SK-N-SH (cell line): ENCODE measurements at regions not wholly inside any gene's neighbourhood (a gene's known extent, or its start where the extent isn't known, plus 50 kb on each side); places are given as distances from the start of the nearest gene placed in this dataset.

ENCODE experiments used
- CTCF ChIA-PET: fragments of 300-600, 350-600 bp; formaldehyde crosslinking; extraction: SDS; loops from one replicate; lab custom pipeline; 2021; lab: Yijun Ruan, JAX
- POLR2A ChIA-PET: fragments of 350-600 bp; sonication (Branson Sonifier 250); formaldehyde crosslinking; extraction: SDS; loops from one replicate; lab custom pipeline; 2020; ENCODE audit warnings: antibody characterized with exemption, inconsistent platforms; lab: Yijun Ruan, JAX
- DNase-seq: peaks from one replicate; pipeline ENCODE4 v3.0.0; 2012
- H2AFZ ChIP-seq: fragments of 200-600 bp; sonication (generic); 2 replicates; pipeline ENCODE4 v1.8.1; 2016; ENCODE audit warnings: antibody characterized with exemption, mild to moderate bottlenecking, low read depth
- H3F3A ChIP-seq: fragments of 200-600 bp; sonication (generic); replicated peaks from 2 replicates; pipeline ENCODE3; 2016; ENCODE audit warnings: antibody characterized with exemption, mild to moderate bottlenecking; ENCODE audit not compliant: insufficient read depth
- H3K27ac ChIP-seq, 2 experiments: fragments of 200-500 bp in 1 of 2; fragments of 200-600 bp in 1 of 2; sonication (Bioruptor generic) in 1 of 2; sonication (generic), shearing (Covaris generic) in 1 of 2; 2 replicates each; pipeline versions ENCODE4 v1.5.1 to v1.6.1; 2014 to 2016; ENCODE audit warnings: low read depth in 2 of 2, inconsistent platforms in 1 of 2, low read length in 1 of 2, mild to moderate bottlenecking in 1 of 2, mixed read lengths in 1 of 2
- H3K27me3 ChIP-seq: fragments of 200-600 bp; sonication (generic), shearing (Covaris generic); 2 replicates; pipeline ENCODE4 v1.6.1; 2016; ENCODE audit warnings: mixed run types; ENCODE audit not compliant: insufficient read depth
- H3K36me3 ChIP-seq, 2 experiments: fragments of 200-500 bp in 1 of 2; fragments of 200-600 bp in 1 of 2; sonication (Bioruptor generic) in 1 of 2; sonication (generic) in 1 of 2; replicated peaks in 1 of 2; 2 replicates each; pipeline versions ENCODE3 to v1.5.1; 2014 to 2016; ENCODE audit warnings: low read length in 1 of 2, mild to moderate bottlenecking in 1 of 2; ENCODE audit not compliant: insufficient read depth in 2 of 2, control insufficient read depth in 1 of 2
- H3K4me1 ChIP-seq, 2 experiments: fragments of 200-500 bp in 1 of 2; fragments of 200-600 bp in 1 of 2; sonication (Bioruptor generic) in 1 of 2; sonication (generic), shearing (Covaris generic) in 1 of 2; 2 replicates each; pipeline versions ENCODE4 v1.5.1 to v1.6.1; 2014 to 2016; ENCODE audit warnings: low read depth in 1 of 2, low read length in 1 of 2, mixed run types in 1 of 2; ENCODE audit not compliant: insufficient read depth in 2 of 2, control insufficient read depth in 1 of 2
- H3K4me2 ChIP-seq: fragments of 200-600 bp; sonication (generic), shearing (Covaris generic); 2 replicates; pipeline ENCODE4 v1.6.1; 2017; ENCODE audit warnings: mixed run types
- H3K4me3 ChIP-seq, 2 experiments: fragments of 200-500 bp in 1 of 2; fragments of 200-600 bp in 1 of 2; sonication (Bioruptor generic) in 1 of 2; sonication (generic), shearing (Covaris generic) in 1 of 2; 2 replicates each; pipeline versions ENCODE4 v1.5.1 to v1.8.1; 2014 to 2016; ENCODE audit warnings: low read depth in 2 of 2, inconsistent platforms in 1 of 2, low read length in 1 of 2, mild to moderate bottlenecking in 1 of 2, mixed read lengths in 1 of 2, moderate library complexity in 1 of 2
- H3K79me2 ChIP-seq: fragments of 200-600 bp; sonication (generic); 2 replicates; pipeline ENCODE4 v1.8.1; 2017; ENCODE audit warnings: mild to moderate bottlenecking; ENCODE audit not compliant: insufficient read depth
- H3K9ac ChIP-seq: fragments of 200-600 bp; sonication (generic); 2 replicates; pipeline ENCODE4 v1.6.1; 2017; ENCODE audit warnings: mixed run types
- H3K9me2 ChIP-seq: fragments of 200-600 bp; sonication (generic); 2 replicates; pipeline ENCODE4 v1.6.1; 2017; ENCODE audit warnings: mixed run types
- H3K9me3 ChIP-seq: fragments of 200-600 bp; sonication (generic); 2 replicates; pipeline ENCODE4 v1.6.1; 2017; ENCODE audit warnings: mixed run types, mild to moderate bottlenecking, moderate library complexity
- H4K20me1 ChIP-seq: fragments of 200-600 bp; sonication (generic); 2 replicates; pipeline ENCODE4 v1.6.1; 2017; ENCODE audit warnings: mild to moderate bottlenecking, mixed run types; ENCODE audit not compliant: insufficient read depth
- CHD2 ChIP-seq: fragments of 150-350 bp; IDR thresholded peaks from 2 replicates; pipeline ENCODE4 v1.6.1; 2018; ENCODE audit warnings: low read length; ENCODE audit not compliant: partially characterized antibody
- EP300 ChIP-seq, 2 experiments: IDR thresholded peaks; 2 replicates each; pipeline versions ENCODE4 v1.4.0 to v1.6.1; 2012; ENCODE audit warnings: borderline replicate concordance in 1 of 2, low read depth in 1 of 2, low read length in 1 of 2
- FOSL2 ChIP-seq: IDR thresholded peaks from 2 replicates; pipeline ENCODE4 v1.4.0; 2012; ENCODE audit warnings: low read depth, mild to moderate bottlenecking, moderate library complexity, borderline replicate concordance
- FOXM1 ChIP-seq: IDR thresholded peaks from 2 replicates; pipeline ENCODE4 v1.4.0; 2012; ENCODE audit warnings: low read depth, mild to moderate bottlenecking
- GABPA ChIP-seq: IDR thresholded peaks from 2 replicates; pipeline ENCODE4 v1.4.0; 2012; ENCODE audit warnings: low read depth, mild to moderate bottlenecking
- GATA2 ChIP-seq: sonication (generic); formaldehyde crosslinking; IDR thresholded peaks from 2 replicates; pipeline ENCODE4 v1.5.0; 2020; ENCODE audit warnings: mild to moderate bottlenecking, missing genetic modification reagents
- JUND ChIP-seq: IDR thresholded peaks from 2 replicates; pipeline ENCODE4 v1.4.0; 2012
- MAX ChIP-seq: IDR thresholded peaks from 2 replicates; pipeline ENCODE4 v1.4.0; 2012; ENCODE audit warnings: low read depth
- MEF2A ChIP-seq: IDR thresholded peaks from 2 replicates; pipeline ENCODE4 v1.4.0; 2012; ENCODE audit warnings: low read depth, borderline replicate concordance
- MXI1 ChIP-seq: IDR thresholded peaks from 2 replicates; pipeline ENCODE4 v1.6.1; 2012; ENCODE audit warnings: mild to moderate bottlenecking, low read depth, low read length, improper control_type of control experiment
- NFIC ChIP-seq: IDR thresholded peaks from 2 replicates; pipeline ENCODE4 v1.4.0; 2012; ENCODE audit warnings: borderline replicate concordance
- PBX3 ChIP-seq: IDR thresholded peaks from 2 replicates; pipeline ENCODE4; 2012
- POLR2AphosphoS5 ChIP-seq: IDR thresholded peaks from 2 replicates; pipeline ENCODE4 v1.6.1; 2012; ENCODE audit warnings: low read depth, low read length
- RCOR1 ChIP-seq: fragments of 150-350 bp; IDR thresholded peaks from 2 replicates; pipeline ENCODE4 v1.6.1; 2017; ENCODE audit warnings: antibody characterized with exemption, low read length
- RXRA ChIP-seq: IDR thresholded peaks from 2 replicates; pipeline ENCODE4 v1.4.0; 2012; ENCODE audit warnings: low read depth, mild to moderate bottlenecking, borderline replicate concordance
- TCF12 ChIP-seq: IDR thresholded peaks from 2 replicates; pipeline ENCODE4 v1.4.0; 2012
- TEAD4 ChIP-seq: IDR thresholded peaks from 2 replicates; pipeline ENCODE4 v1.4.0; 2012; ENCODE audit warnings: mild to moderate bottlenecking, borderline replicate concordance; ENCODE audit not compliant: insufficient read depth
- YY1 ChIP-seq: IDR thresholded peaks from 2 replicates; pipeline ENCODE4 v1.4.0; 2012; ENCODE audit warnings: low read depth, mild to moderate bottlenecking
- WGBS: methylation state at CpG from one replicate; pipeline ENCODE4 v1.1.6; 2017; ENCODE audit warnings: low lambda C conversion rate; 5-methylcytosine and 5-hydroxymethylcytosine counted together

GRCh38 chr7:15131661-15132060 is 229.1 kb upstream of the DGKB start:
- H3K9me3 ChIP-seq: no peaks in the 10 kb centered on the region
- peaks cover 16% of the 10 kb centered on the region for H3F3A ChIP-seq
- DNase-seq: no peak
- H4K20me1 ChIP-seq: no peaks in the 10 kb centered on the region
- no peaks in the 10 kb centered on the region for H3K79me2 ChIP-seq
- TF ChIP-seq NFIC (no peak), CHD2 (no peak), EP300 (IDR thresholded peaks at IDR 0.05; ENCODE audit: borderline replicate concordance in 1 of 2, low read depth in 1 of 2, low read length in 1 of 2) (no peak)
- peak overlapping the region; percentile 71 for H3K4me2 ChIP-seq
- 87% methylated on average over 1 of the region's 1 CpG for WGBS
- H3K27ac ChIP-seq: peak overlapping the region in 1 of 2 experiments; percentile 83; a peak in 2 of 4 replicates
- H3K9me2 ChIP-seq: no peaks in the 10 kb centered on the region
- H3K4me3 ChIP-seq: no peak overlapping the region
- ChIA-PET CTCF (interaction anchor here (1.1 kb wide), 1 partner anchor 9 kb away, joined by 3 read pairs; no protein-coding TSS in a partner anchor), POLR2A (no interaction called here)
- peaks cover 3 to 11% of the 10 kb centered on the region in 2 experiments for H3K4me1 ChIP-seq
- peak overlapping the region; percentile 74; the same call in 1 of the 2 replicates for H2AFZ ChIP-seq
- H3K9ac ChIP-seq: peak overlapping the region; percentile 37; the same call in 1 of the 2 replicates
- H3K36me3 ChIP-seq: no peaks in the 10 kb centered on the region
- no peaks in the 10 kb centered on the region for H3K27me3 ChIP-seq

- POLR2A ChIA-PET: no interaction called here
- Histone ChIP-seq H3K27me3 (no peaks in the 10 kb centered on the region), H3K9ac (peak overlapping the region; percentile 37; the same call in 1 of the 2 replicates), H3K79me2 (no peaks in the 10 kb centered on the region), H3K36me3 (no peaks in the 10 kb centered on the region), H3K27ac (peak overlapping the region; percentile 1 to 83; a peak in 3 of 4 replicates)
- TF ChIP-seq GABPA (no peak; the same call in 1 of the 2 replicates), JUND (peak; percentile 99), FOXM1 (no peak), NFIC (peak; percentile 70; the same call in 1 of the 2 replicates), FOSL2 (peak; percentile 95), YY1 (no peak; the same call in 1 of the 2 replicates), TEAD4 (peak; percentile 93; the same call in 1 of the 2 replicates), TCF12 (peak; percentile 96), PBX3 (peak; percentile 82), MAX (peak; percentile 34; the same call in 1 of the 2 replicates), POLR2AphosphoS5 (peak; percentile 51; the same call in 1 of the 2 replicates), MXI1 (no peak), RXRA (peak; percentile 68; the same call in 1 of the 2 replicates), EP300 (IDR thresholded peaks at IDR 0.05; ENCODE audit: borderline replicate concordance in 1 of 2, low read depth in 1 of 2, low read length in 1 of 2) (peak in 1 of 2 experiments; percentile 92; a peak in 2 of 4 replicates), MEF2A (peak; percentile 88), GATA2 (no peak), RCOR1 (no peak)
- TF ChIP-seq, all 33 proteins: peak for 11
- H3K9me3 ChIP-seq: no peaks in the 10 kb centered on the region
- H2AFZ ChIP-seq: peak overlapping the region; percentile 74; the same call in 1 of the 2 replicates
- 47% methylated on average over 4 of the region's 4 CpGs for WGBS
- DNase-seq: no peak
- no peaks in the 10 kb centered on the region for H3K9me2 ChIP-seq
- H3K4me2 ChIP-seq: peak overlapping the region; percentile 71
- peaks cover 3 to 11% of the 10 kb centered on the region in 2 experiments for H3K4me1 ChIP-seq
- peak overlapping the region in 1 of 2 experiments; percentile 9; a peak in 1 of 4 replicates for H3K4me3 ChIP-seq
- no peaks in the 10 kb centered on the region for H4K20me1 ChIP-seq
- peaks cover 16% of the 10 kb centered on the region for H3F3A ChIP-seq
- CTCF ChIA-PET: interaction anchor here (1.0 to 1.1 kb wide), 5 partner anchors 12 to 75 kb away, joined by 3 to 4 read pairs (median 3); no protein-coding TSS in a partner anchor
These were observed 228.4 kb upstream of the DGKB start for GRCh38 chr7:15130666-15131541.
